ENCODE measurements at regions not wholly inside any gene's neighbourhood (a gene's known extent, or its start where the extent isn't known, plus 50 kb on each side); places are given as distances from the start of the nearest gene placed in this dataset.

- ChIA-PET POLR2A (no interaction called here), CTCF (interaction anchor here (2.3 kb wide), 1 partner anchor 14 kb away, joined by 5 read pairs; no protein-coding TSS in a partner anchor)
- Histone ChIP-seq H2AFZ (ENCODE audit: low read depth, low read length) (no peak overlapping the region), H3K4me2 (ENCODE audit: insufficient read depth, low read length) (no peak overlapping the region), H3K27me3 (ENCODE audit: control insufficient read depth in 2 of 2, insufficient read depth in 2 of 2, low read length in 2 of 2) (peaks cover 6 to 14% of the 10 kb centered on the region in 2 experiments), H3K4me3 (replicated peaks in 1 of 3; ENCODE audit: insufficient read depth in 1 of 3, low read depth in 1 of 3, low read length in 3 of 3) (no peak overlapping the region), H3K9ac (replicated peaks; ENCODE audit: extremely low read depth, insufficient read depth, low read length) (no peak overlapping the region), H3K9me3 (replicated peaks; ENCODE audit: control insufficient read depth, insufficient read depth, low read length) (no peaks in the 10 kb centered on the region), H3K27ac (ENCODE audit: insufficient read depth, low read depth, low read length) (no peak overlapping the region), H3K36me3 (ENCODE audit: control insufficient read depth in 2 of 2, extremely low read depth in 1 of 2, insufficient read depth in 2 of 2, low read length in 2 of 2) (no peaks in the 10 kb centered on the region), H3K79me2 (ENCODE audit: control insufficient read depth, insufficient read depth, low read length) (no peaks in the 10 kb centered on the region), H4K20me1 (replicated peaks; ENCODE audit: control insufficient read depth, extremely low read depth, insufficient read depth, low read length) (no peaks in the 10 kb centered on the region), H3K4me1 (ENCODE audit: control insufficient read depth, extremely low read depth, insufficient read depth, low read length) (no peaks in the 10 kb centered on the region), H3K9me1 (replicated peaks; ENCODE audit: control insufficient read depth, extremely low read depth, insufficient read depth, low read length) (no peaks in the 10 kb centered on the region)
- FAIRE-seq (no peak), DNase-seq (ENCODE audit: low read depth, low spot score) (no peak)
- TF ChIP-seq FOS (IDR thresholded peaks at IDR 0.05; ENCODE audit: borderline replicate concordance, insufficient read depth, low read length): no peak
- no peak for TF ChIP-seq POLR2A (IDR thresholded peaks at IDR 0.05; ENCODE audit: low read depth, low read length)
- TF ChIP-seq MAX (IDR thresholded peaks at IDR 0.05; ENCODE audit: insufficient read depth, insufficient read length): no peak
- no peak for TF ChIP-seq POLR2AphosphoS5 (IDR thresholded peaks at IDR 0.05; ENCODE audit: insufficient read depth, low read depth, low read length)
- no peak for TF ChIP-seq JUN (IDR thresholded peaks at IDR 0.05; ENCODE audit: borderline replicate concordance, insufficient read depth, insufficient read length, low read depth)
- TF ChIP-seq EZH2 (IDR thresholded peaks at IDR 0.05; ENCODE audit: borderline replicate concordance, low read depth, low read length, severe bottlenecking): no peak
- no peak for TF ChIP-seq CTCF (IDR thresholded peaks at IDR 0.05; ENCODE audit: extremely low read depth in 1 of 2, insufficient read depth in 1 of 2, low read depth in 1 of 2, low read length in 2 of 2)
- TF ChIP-seq GATA2 (IDR thresholded peaks at IDR 0.05; ENCODE audit: insufficient read depth, insufficient read length, low read depth, low read length): no peak
- TF ChIP-seq MYC (IDR thresholded peaks at IDR 0.05; ENCODE audit: low read depth, low read length): no peak
- no TSS peak for BruUV-seq (replicated peaks)
- intact Hi-C loops (cut with micrococcal nuclease): no loop called here
- dilution Hi-C loops (cut with MboI; ENCODE audit: extremely low pct_ligation_motif_present, low sequenced_read_pairs): no loop called here
Observed at GRCh38 chr6:43899830-43900229, 129.8 kb downstream of the VEGFA start.

Measured in endothelial cell of umbilical vein (primary cell).